NCI-H2196 (cell line): ENCODE measurements at regions not wholly inside any gene's neighbourhood (a gene's known extent, or its start where the extent isn't known, plus 50 kb on each side); places are given as distances from the start of the nearest gene placed in this dataset.

ENCODE experiments used
- DNase-seq: peaks from one replicate; lab custom pipeline; 2025; ENCODE audit not compliant: unreplicated experiment; lab: John Stamatoyannopoulos, UW

DNA sequence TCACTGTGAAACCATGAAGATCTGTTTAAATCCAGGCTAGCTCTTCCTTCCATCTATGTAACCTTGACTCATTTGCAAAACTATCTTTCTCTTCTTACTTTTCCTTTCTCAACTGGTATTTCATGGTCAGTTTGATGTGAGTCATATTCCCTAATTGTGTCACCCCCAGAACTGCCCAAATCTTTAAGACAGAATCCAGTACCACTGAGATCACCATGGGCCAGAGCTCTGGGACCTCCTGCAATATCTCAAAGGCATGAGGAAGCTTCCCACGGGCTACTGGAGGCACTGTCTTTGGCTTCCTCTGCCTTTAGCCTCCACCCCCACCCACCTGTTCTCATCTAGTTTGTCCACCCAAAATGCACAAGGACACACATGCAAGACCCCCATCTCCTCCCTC is 274.4 kb upstream of the FMN2 start:
- DNase-seq: no peak

- DNase-seq: no peak
These were observed 273.9 kb upstream of the FMN2 start for GRCh38 chr1:239817801-239818200.

- DNase-seq: no peak
These were observed 272.6 kb upstream of the FMN2 start for GRCh38 chr1:239819096-239819495.

DNA sequence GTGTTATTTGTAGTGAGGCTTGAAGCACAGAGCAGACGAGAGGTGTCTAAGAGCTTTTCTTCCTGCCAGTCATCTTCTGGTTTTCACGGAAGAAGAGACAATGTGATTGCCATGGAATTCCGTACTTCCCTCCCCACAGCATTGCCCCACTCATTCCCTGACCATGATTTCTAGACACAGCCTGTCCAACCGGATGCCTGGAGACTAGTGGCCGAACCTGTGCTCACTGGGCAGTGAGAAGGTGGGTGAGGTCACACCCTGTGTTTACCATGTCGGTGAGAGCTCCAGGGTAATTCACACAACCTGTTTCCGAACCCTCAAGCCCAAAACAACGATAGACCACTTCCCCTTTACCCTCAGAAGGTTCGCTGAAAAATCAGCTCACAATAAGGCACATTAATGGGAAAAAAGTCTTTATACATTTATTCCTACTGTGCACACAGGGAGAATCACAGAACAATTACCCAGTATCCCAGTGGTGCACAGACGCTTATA is 271.9 kb upstream of the FMN2 start:
- no peak for DNase-seq

DNA sequence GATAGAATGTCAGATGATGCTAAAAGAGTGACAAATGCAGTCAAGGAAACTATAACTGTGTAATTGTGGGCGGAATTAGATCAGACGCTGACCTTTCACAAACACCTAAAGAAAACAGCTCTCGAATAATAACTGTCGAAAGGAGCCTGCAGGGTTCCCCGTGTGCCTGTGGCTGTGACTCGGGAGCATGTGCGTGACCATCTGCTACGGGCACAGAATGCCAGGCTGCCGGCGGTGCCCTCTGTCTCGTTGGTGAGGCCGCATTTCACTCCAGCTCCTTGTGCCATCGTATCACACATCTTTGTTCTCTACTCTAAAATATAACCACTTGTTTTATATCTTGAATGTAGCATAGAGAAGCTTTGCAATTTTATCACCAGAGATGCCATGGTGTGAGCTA is 267.8 kb upstream of the FMN2 start:
- DNase-seq: no peak

GRCh38 chr1:239826211-239826610 is 265.5 kb upstream of the FMN2 start:
- DNase-seq: no peak

- DNase-seq: no peak
These were observed 264.9 kb upstream of the FMN2 start for GRCh38 chr1:239826736-239827135.

DNA sequence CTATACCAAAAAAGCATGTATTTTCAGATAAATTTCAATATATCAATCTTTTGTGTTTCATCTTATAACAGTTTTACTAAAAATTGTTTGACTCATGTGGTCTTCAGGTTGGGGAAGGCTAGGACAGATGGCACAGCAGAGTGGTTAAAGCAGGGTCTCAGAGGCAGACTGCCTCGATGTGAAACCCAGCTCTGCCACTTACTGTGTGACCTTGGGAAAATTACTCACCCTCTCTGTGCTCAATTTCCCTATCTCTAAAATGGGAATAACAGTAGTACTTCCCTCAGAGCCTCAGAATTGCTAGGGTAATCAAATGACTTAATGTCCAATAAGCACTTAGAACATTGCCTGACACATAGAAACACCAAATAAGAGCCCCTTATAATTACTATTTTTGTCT is 262.1 kb upstream of the FMN2 start:
- DNase-seq: no peak

GRCh38 chr1:239831577-239832355 is 259.9 kb upstream of the FMN2 start:
- no peak for DNase-seq

GRCh38 chr1:239833723-239834122 is 258.0 kb upstream of the FMN2 start:
- DNase-seq: no peak

DNA sequence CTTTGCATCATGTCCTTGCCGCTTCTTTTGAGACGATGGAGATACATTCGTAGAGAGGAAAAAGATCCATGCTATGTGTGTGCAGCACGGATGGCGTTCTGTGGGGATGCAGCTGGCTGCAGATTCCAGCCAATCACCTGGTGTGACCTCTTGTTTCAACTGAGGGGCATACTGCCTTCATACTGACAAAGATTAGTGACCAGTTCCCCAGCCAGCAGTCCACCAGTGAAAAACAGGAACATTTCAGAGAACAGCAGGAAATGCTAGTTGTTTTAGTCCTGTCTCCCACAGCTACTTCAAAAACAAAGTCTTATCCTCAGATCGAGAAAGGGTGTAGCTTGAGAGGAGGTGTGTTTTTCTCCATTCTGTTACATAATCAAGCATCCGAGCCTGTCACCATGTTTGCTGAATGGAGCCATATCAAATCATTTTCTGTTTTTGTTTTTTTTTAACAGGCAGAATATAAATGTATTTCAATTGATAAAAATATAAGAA is 255.7 kb upstream of the FMN2 start:
- DNase-seq: no peak

- DNase-seq: no peak
These were observed 251.3 kb upstream of the FMN2 start for GRCh38 chr1:239840336-239840735.

DNA sequence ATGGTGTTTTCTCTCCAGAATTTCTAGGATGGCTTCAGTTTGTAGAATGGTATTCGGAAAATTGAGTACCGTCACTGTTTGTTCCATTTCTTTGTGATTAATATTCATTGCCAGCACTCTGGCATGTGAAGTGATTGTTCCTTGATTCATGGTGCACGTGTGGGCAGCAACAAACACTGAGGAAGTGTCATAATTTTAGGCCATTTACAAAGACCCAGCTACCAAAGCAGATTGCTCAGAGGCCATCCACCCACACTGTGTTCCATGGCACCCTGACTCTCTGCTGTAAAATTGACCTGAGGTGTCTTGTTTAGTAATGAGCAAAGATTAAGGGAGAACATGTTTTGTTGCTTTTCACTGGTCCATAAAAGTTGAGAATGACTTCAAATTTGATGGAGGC is 250.9 kb upstream of the FMN2 start:
- DNase-seq: no peak

DNA sequence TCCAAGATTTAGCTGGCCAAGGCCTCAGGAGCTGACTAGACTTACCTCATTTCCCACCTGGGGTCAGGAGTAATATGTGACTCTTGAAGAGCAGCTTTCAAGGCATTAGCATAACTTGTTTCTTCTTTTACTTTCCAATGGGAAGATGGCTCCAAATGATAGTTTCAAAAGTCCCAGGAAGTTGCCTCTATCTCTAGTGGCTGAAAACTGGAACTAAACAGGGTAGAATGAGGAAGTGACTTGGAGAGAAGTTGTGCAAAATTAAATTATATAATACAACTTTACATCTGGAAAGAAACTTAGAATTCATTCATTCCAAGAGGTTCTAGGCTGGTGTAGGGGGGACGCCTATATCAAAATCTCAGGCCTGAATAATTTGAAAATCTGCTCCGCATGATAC is 250.1 kb upstream of the FMN2 start:
- no peak for DNase-seq

GRCh38 chr1:239843541-239843940 is 248.1 kb upstream of the FMN2 start:
- DNase-seq: no peak

DNA sequence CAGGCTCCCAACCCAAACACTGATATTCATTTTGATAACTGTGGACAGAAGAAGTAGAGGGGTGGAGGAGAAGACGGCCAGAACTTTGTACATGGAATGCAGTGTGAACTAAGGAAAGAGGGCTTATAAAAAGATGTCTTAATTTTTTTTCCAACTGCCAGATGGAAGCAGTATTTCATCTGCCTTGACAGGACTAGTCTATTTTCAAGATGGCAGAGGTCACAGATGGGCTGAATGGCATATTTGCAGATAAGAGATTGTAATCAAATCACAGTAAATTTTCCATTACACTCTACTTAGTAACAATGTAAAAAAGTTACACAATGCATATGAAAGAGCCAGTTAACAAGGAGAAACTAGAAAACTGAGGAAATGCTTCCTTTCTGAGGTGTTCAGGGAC is 246.8 kb upstream of the FMN2 start:
- no peak for DNase-seq

- DNase-seq: no peak
These were observed 236.8 kb upstream of the FMN2 start for GRCh38 chr1:239854922-239855321.

DNA sequence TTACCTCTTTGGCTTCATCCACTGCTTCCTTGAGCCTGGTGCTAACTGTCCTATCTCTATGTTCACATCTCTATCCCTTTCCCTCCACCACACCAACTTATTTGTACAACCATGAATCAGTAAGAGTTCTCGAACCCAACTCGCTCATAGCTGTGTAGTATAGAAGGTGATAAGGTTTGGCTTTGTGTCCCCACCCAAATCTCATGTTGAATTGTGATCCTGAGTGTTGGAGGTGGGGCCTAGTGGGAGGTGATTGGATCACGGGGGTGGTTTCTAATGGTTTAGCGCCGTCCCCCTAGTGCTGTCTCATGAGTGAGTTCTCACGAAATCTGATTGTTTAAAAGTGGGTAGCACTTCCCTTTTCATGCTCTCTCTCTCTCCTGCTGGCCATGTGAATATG is 235.6 kb upstream of the FMN2 start:
- DNase-seq: no peak

DNA sequence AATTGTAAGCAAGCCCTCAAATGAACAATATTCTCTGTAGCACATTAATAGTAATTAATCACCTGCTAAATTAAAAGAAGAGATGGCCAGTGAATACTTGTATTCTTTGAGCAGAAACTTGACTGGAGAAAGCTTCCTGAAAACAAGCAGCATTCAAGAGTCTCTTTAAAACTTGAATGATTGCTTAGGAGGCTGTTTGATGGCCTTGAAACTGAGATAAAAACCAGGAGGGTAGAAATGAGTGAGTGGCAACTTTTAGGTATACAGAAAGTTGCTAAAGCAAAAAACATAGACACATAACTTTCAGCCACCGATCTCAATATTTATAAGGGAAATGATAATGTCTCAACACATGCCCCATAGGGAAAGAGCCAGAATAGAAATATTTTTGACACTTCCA is 234.8 kb upstream of the FMN2 start:
- no peak for DNase-seq

DNA sequence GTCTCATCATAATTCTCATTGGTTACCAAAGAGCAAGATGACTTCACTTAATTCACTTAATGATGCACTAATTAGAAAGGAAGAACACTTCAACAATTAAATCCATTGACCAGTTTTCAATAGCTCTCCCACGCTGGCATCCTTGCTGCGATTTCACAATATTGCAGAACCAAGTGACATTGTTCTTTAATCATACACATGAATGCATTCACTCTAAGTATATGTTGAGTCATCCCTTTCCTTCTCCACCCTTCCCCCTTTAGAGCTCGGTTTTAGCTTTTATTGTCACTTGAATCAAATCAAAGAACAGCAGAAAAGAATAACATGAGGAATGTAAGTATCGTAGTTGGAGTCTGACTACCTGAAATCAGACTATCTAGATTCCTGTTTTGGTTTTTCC is 233.6 kb upstream of the FMN2 start:
- DNase-seq: no peak

DNA sequence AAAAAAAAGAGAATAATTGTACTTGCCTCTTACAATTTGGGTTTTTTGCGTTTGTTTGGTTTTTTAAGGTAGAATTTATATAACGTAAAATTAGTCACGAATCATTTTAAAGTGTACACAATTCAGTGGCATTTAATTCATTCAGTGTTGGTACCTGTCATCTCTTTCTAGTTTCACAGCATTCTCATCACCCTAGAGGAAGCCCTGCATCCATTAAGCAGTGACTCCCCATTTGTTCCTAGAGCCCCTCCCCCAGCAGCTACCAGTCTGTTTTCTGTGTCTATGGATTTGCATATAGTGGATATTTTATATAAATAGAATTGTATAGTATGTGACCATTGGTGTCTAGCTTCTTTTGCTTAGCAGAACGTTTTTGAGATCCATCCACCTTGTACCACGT is 233.2 kb upstream of the FMN2 start:
- DNase-seq: no peak

- DNase-seq: no peak
These were observed 229.7 kb upstream of the FMN2 start for GRCh38 chr1:239861985-239862384.
